Keratinocyte (primary cell): ENCODE measurements at regions not wholly inside any gene's neighbourhood (a gene's known extent, or its start where the extent isn't known, plus 50 kb on each side); places are given as distances from the start of the nearest gene placed in this dataset.

ENCODE experiments used
- DNase-seq: peaks from one replicate; pipeline ENCODE4 v3.0.0-alpha.2; 2011; ENCODE audit warnings: low read depth, missing footprints, low spot score
- FAIRE-seq: peaks from 2 replicates; lab custom pipeline; 2011; peaks lifted over from hg19 to GRCh38; lab: Jason Lieb, UNC
- H2AFZ ChIP-seq: 2 replicates; pipeline ENCODE4 v1.6.0; 2012; ENCODE audit warnings: low read length, control low read depth, inconsistent platforms; ENCODE audit not compliant: control insufficient read depth
- H3K27ac ChIP-seq: 2 replicates; pipeline ENCODE4 v1.5.1; 2011; ENCODE audit warnings: low read length; ENCODE audit not compliant: control insufficient read depth, insufficient read depth
- H3K27me3 ChIP-seq: 3 replicates; pipeline ENCODE4 v1.6.0; 2011; ENCODE audit warnings: low read length; ENCODE audit not compliant: control insufficient read depth, insufficient read depth; ENCODE audit errors: extremely low read depth
- H3K36me3 ChIP-seq, 2 experiments: 2 replicates in 1 of 2; 3 replicates in 1 of 2; pipeline ENCODE4 v1.5.1; 2011; ENCODE audit warnings: low read length in 2 of 2, mild to moderate bottlenecking in 1 of 2; ENCODE audit not compliant: control insufficient read depth in 2 of 2, insufficient read depth in 2 of 2; ENCODE audit errors: extremely low read depth in 1 of 2
- H3K4me1 ChIP-seq: 3 replicates; pipeline ENCODE4 v1.5.1; 2011; ENCODE audit warnings: low read length; ENCODE audit not compliant: control insufficient read depth, insufficient read depth; ENCODE audit errors: extremely low read depth
- H3K4me2 ChIP-seq: 3 replicates; pipeline ENCODE4 v1.6.0; 2011; ENCODE audit warnings: low read depth, low read length; ENCODE audit not compliant: control insufficient read depth, insufficient read depth; ENCODE audit errors: extremely low read depth
- H3K4me3 ChIP-seq, 3 experiments: fragments of 200-600 bp in 1 of 3; sonication (generic) in 1 of 3; 2 replicates in 2 of 3; 3 replicates in 1 of 3; pipeline ENCODE4 v1.5.1; 2011 to 2016; ENCODE audit warnings: low read length in 3 of 3, mild to moderate bottlenecking in 3 of 3, control low read depth in 2 of 3, inconsistent platforms in 1 of 3, low read depth in 1 of 3, mixed read lengths in 1 of 3, mixed run types in 1 of 3, moderate library complexity in 1 of 3; ENCODE audit not compliant: control insufficient read depth in 2 of 3, insufficient read depth in 2 of 3; ENCODE audit errors: extremely low read depth in 1 of 3
- H3K79me2 ChIP-seq: 2 replicates; pipeline ENCODE4 v1.6.0; 2012; ENCODE audit warnings: low read length; ENCODE audit not compliant: control insufficient read depth, insufficient read depth
- H3K9ac ChIP-seq: 3 replicates; pipeline ENCODE4 v1.6.0; 2011; ENCODE audit warnings: low read length; ENCODE audit not compliant: control insufficient read depth, insufficient read depth; ENCODE audit errors: extremely low read depth
- H3K9me1 ChIP-seq: 3 replicates; pipeline ENCODE4 v1.6.0; 2011; ENCODE audit warnings: low read length; ENCODE audit not compliant: control insufficient read depth, insufficient read depth; ENCODE audit errors: extremely low read depth
- H3K9me3 ChIP-seq: 2 replicates; pipeline ENCODE4 v1.5.1; 2012; ENCODE audit warnings: low read depth, low read length; ENCODE audit not compliant: control insufficient read depth
- H4K20me1 ChIP-seq: 3 replicates; pipeline ENCODE4 v1.6.0; 2011; ENCODE audit warnings: low read length; ENCODE audit not compliant: control insufficient read depth, insufficient read depth; ENCODE audit errors: extremely low read depth
- EZH2 ChIP-seq: IDR thresholded peaks from one replicate; pipeline ENCODE4 v1.6.1; 2012; ENCODE audit warnings: inconsistent platforms, mild to moderate bottlenecking, low read length, moderate library complexity
- dilution Hi-C: fragments of 300-500 bp; cut with MboI; formaldehyde crosslinking; loops from one replicate; pipeline ENCODE4 v1.7.0; 2020; ENCODE audit warnings: low sequenced_read_pairs; ENCODE audit not compliant: extremely low pct_ligation_motif_present
- TF ChIP-seq, protein P1 (sequence below), 3 experiments: IDR thresholded peaks in 1 of 3; conservative IDR thresholded peaks in 1 of 3; optimal IDR thresholded peaks in 1 of 3; 2 replicates in 2 of 3; 3 replicates in 1 of 3; pipeline versions ENCODE3 to v1.5.1; 2011; ENCODE audit warnings: low read length in 3 of 3, mild to moderate bottlenecking in 3 of 3, moderate library complexity in 2 of 3, control low read depth in 1 of 3, inconsistent platforms in 1 of 3; ENCODE audit not compliant: insufficient read depth in 2 of 3; ENCODE audit errors: extremely low read depth in 1 of 3

DNA sequence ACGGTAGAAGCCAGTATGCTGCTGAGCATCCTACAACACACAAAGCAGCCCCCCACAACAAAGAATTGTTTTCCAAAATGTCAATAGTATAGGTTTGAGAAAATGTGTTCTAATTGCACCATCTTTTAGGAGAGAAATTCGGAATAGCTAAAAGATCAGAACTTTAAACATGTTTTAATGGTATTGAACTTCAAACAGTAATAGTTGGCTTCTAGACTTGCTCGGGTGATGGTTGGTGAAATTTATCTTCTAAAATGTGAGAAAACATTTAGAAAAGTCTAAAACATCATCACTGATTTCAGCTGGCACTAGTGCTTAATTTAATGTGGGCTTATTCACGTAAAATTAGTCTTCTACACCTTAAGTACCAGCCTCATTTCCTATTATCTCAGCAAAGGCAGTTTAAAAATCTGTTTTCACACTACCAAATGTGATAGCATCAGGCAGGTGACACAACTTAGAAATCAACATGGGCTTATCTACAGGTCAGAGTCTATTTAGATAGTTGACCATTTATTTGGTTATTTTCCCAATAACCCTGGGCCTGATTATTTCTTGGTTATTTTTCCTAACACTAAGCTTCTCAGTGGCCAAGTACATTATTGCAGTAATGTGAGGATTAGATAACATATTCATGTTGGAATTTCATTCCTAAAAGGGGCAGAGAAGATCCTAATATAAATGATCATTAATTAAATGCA, 399.3 kb upstream of the PKN2 start:
- no peak for FAIRE-seq

GRCh38 chr1:88286716-88287115, 397.4 kb upstream of the PKN2 start:
- no peak for DNase-seq
- Histone ChIP-seq H3K9me1 (no peaks in the 10 kb centered on the region), H3K36me3 (no peaks in the 10 kb centered on the region), H3K4me2 (no peak overlapping the region), H3K79me2 (no peaks in the 10 kb centered on the region), H3K27ac (no peak overlapping the region), H3K9me3 (no peaks in the 10 kb centered on the region), H4K20me1 (no peaks in the 10 kb centered on the region), H3K4me1 (no peaks in the 10 kb centered on the region), H3K27me3 (no peaks in the 10 kb centered on the region), H3K4me3 (no peak overlapping the region), H2AFZ (no peak overlapping the region), H3K9ac (no peak overlapping the region)
- no peak for FAIRE-seq
- TF ChIP-seq EZH2: no peak
- TF ChIP-seq, protein P1, sequence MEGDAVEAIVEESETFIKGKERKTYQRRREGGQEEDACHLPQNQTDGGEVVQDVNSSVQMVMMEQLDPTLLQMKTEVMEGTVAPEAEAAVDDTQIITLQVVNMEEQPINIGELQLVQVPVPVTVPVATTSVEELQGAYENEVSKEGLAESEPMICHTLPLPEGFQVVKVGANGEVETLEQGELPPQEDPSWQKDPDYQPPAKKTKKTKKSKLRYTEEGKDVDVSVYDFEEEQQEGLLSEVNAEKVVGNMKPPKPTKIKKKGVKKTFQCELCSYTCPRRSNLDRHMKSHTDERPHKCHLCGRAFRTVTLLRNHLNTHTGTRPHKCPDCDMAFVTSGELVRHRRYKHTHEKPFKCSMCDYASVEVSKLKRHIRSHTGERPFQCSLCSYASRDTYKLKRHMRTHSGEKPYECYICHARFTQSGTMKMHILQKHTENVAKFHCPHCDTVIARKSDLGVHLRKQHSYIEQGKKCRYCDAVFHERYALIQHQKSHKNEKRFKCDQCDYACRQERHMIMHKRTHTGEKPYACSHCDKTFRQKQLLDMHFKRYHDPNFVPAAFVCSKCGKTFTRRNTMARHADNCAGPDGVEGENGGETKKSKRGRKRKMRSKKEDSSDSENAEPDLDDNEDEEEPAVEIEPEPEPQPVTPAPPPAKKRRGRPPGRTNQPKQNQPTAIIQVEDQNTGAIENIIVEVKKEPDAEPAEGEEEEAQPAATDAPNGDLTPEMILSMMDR (optimal IDR thresholded peaks at IDR 0.05 in 1 of 3, IDR thresholded peaks at IDR 0.05 in 1 of 3, conservative IDR thresholded peaks at IDR 0.05 in 1 of 3; ENCODE audit: extremely low read depth in 1 of 3, insufficient read depth in 2 of 3, low read length in 3 of 3): no peak
- dilution Hi-C loops: no loop called here

More for the DNA sequence above, 399.3 kb upstream of the PKN2 start:
- H4K20me1 ChIP-seq: no peaks in the 10 kb centered on the region
- H3K27me3 ChIP-seq: no peaks in the 10 kb centered on the region
- H3K9me1 ChIP-seq: no peaks in the 10 kb centered on the region
- no peak overlapping the region for H3K9ac ChIP-seq
- dilution Hi-C loops: no loop called here
- no peak overlapping the region for H2AFZ ChIP-seq
- H3K4me3 ChIP-seq: no peak overlapping the region
- H3K9me3 ChIP-seq: no peaks in the 10 kb centered on the region
- no peak overlapping the region for H3K4me2 ChIP-seq
- H3K27ac ChIP-seq: no peak overlapping the region
- DNase-seq: no peak
- H3K79me2 ChIP-seq: no peaks in the 10 kb centered on the region
- no peaks in the 10 kb centered on the region for H3K4me1 ChIP-seq
- H3K36me3 ChIP-seq: no peaks in the 10 kb centered on the region
- TF ChIP-seq, protein P1 (optimal IDR thresholded peaks at IDR 0.05 in 1 of 3, IDR thresholded peaks at IDR 0.05 in 1 of 3, conservative IDR thresholded peaks at IDR 0.05 in 1 of 3; ENCODE audit: extremely low read depth in 1 of 3, insufficient read depth in 2 of 3, low read length in 3 of 3): no peak
- no peak for TF ChIP-seq EZH2
